GM12875 (cell line): ENCODE measurements at regions not wholly inside any gene's neighbourhood (a gene's known extent, or its start where the extent isn't known, plus 50 kb on each side); places are given as distances from the start of the nearest gene placed in this dataset.
A peak's percentile ranks its signal among the peaks of the same experiment; 100 is the strongest.
"Not testable (repeated sequence)": the region's sequence is repeated elsewhere in the genome, so short reads cannot be mapped to it uniquely, and the experiment has no call there.

Source experiments
- H3K4me3 ChIP-seq: one replicate; pipeline ENCODE4 v1.5.1; 2011; ENCODE audit warnings: low read depth, low read length, control low read depth
- CTCF ChIP-seq: IDR thresholded peaks from 2 replicates; pipeline ENCODE4 v1.5.1; 2011; ENCODE audit warnings: low read depth, mild to moderate bottlenecking, control low read depth, inconsistent platforms, low read length, moderate library complexity, borderline replicate concordance; ENCODE audit not compliant: insufficient read depth

DNA sequence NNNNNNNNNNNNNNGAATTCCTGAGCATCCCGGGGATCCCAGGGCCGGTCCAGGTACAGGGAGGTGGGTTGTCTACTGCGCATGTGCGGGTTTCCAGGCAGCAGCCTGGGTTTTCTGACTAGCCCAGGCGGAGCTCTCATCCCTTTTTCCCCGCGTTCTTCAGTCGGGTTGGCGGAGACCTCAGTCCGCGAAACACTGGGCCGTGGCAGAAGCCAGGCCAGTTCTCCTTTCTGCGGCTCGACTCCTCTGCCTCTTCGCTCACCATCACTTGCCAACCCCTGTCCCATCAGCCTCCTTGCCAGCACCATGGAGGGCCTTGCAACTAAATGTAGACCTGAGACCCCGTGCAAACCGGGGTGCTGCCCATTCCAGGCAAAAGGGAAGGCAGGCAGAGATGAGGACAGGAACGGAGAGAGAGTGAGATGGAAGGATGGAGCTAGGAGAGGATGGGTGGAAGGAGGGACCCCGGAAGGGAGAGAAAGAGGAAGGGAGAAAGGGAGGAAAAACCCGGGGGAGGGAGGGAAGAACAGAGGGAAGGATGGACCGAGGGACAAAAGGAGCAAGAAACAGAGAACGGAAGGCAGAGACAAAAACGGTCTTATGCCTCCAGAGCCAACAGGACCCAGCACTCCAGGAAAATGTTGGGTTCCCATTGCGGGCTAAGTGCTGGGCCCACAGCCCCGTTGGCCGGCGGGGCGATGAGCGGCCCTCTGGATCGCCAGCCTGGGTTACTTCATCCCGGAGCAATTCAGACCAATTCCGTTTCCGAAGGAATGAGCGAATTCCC is 445.4 kb upstream of the DEFB115 start:
- no peak for TF ChIP-seq CTCF
- H3K4me3 ChIP-seq = peak overlapping the region; percentile 25

DNA sequence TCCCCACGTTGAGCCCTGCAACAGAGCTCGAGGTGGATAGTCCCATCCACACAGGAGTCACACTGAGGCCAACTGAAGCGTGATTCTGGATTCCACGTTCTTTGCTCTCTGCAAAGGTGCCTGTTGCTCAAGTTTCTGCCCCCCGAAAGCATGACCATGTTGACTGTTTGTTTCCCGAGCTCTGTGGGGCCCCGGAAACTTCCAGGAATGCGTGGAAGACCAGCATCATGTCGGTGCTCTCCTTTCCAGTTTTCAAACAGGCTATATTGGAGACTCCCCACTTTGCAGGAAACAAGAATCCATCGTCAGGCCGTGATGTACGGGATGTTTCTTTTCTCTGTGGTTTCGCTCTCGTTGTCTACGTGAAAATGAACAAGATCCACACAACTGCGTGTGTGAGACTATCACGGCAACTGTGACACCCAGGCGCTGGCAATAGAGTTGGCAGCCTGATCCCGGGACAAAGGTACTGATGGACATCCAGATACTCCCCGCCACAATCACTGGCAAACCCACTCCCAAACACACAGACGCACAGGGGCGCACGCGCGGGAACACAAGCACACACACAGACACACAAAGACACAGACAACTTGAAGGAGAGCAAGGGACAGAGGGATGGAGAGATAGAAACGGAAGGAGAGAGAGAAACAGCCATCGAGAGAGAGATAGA is 444.6 kb upstream of the DEFB115 start:
- H3K4me3 ChIP-seq = no peak overlapping the region
- TF ChIP-seq CTCF = no peak

DNA sequence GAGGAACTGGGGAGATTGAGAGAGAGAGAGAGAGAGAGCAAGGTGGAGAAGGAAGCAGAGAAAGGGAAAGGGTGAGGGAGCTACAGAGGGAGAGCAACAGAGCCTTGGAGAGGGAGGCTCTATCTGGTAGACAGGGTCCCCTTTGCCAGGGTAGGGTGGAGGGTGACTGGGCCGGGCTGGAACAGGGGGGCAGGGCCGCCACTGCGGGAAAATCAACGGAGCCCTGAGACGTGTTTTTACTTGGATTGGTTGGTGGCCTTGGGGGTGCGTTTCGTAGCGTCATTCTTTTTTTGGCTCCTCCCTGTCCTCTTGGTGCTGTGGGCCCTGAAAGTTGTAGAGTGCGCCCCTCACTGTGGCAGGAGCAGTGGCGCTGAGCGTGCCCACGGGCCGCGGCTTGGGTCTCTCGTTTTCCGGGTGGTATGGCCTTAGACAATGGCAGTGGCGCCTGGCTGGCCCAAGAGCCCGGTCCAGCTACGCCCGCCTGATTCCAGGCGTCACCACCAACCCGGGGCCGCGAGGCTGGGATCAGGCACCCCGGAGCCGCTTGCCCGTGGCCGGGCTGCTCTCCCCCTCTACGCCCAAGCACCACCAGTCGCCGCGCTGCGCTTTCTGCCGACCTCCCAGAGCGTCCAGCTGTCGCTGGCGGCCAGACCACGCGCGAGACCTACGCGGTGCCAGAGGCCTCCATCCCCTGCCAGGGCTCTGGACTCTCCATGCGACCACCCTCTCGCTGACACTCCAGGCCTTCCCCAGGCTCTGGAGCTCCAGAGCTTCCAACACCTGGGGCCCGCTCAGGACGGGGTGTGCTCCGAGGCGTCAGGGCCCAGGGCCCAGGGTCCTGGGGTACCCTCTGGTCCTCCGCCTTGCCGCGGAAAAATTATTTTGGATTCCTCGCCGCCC is 443.8 kb upstream of the DEFB115 start:
- not testable (repeated sequence) for H3K4me3 ChIP-seq

DNA sequence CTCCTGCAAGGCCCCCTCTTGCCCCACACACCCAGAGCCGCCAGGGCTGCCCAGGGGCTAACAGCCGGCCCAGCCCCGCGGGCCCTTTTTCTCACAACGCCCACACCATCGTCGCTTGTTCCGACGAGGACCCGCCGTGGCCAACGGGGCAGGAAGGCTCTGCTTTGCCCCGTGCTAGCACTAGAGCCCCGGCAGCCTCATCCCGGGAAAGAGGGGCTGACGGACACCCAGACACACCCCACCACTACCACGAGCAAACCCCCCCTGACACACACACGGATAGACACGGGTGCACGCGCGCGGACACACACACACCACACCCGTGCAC is 443.2 kb upstream of the DEFB115 start:
- H3K4me3 ChIP-seq = not testable (repeated sequence)

- not testable (repeated sequence) for H3K4me3 ChIP-seq
These were observed 442.4 kb upstream of the DEFB115 start for GRCh38 chr20:30815027-30815576.

DNA sequence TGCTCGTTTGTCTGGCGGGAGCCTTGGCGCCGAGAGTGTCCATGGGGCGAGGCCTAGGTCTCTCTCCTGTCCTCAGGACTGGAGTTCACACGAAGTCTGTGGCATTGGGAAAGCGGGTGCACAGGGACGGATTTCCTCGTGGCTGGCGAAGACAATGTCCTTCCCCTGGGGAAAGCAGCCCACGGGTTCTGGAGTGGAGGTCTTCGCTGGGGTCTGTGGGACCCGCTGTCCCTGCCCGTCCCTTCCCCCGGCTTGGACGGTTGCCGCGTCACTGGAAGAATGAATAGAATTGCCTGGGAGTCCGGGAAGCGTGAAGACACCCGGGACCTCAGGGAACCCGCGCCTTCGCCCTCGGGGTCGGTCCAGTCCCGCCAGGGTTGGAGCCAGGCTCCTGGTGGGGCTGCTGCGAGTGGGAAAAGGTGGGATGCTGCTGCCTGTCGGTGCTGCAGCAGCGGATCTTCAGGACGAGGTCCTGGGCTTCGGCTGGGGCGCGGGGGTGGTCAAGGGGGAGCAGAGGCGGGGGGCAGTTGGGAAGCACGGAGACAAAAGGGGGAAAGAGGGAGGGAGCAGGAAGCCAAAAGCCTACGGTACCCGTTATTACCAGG is 441.8 kb upstream of the DEFB115 start:
- TF ChIP-seq CTCF = no peak
- no peak overlapping the region for H3K4me3 ChIP-seq

DNA sequence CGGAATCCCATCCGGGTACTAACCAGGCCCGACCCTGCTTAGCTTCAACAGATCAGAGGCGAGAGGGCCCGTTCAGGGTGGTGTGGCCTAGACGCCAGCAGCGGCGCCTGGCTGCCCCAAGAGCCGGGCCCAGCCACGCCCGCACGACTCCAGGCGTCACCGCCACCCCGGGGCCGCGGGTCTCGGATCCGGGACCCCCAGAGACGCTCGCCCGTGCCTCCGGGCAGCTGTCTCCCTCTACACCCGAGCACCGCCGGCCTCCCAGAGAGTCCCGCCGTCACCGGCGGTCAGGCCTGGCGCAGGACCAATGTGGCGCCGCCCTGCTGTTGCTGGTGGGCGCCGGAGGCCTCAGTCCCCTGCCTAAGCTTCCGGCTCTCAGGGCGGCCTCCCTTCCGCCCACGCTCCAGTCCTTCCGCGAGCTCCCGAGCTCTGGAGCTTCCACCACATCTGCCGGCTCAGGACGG is 441.2 kb upstream of the DEFB115 start:
- peak overlapping the region; percentile 10 for H3K4me3 ChIP-seq
- TF ChIP-seq CTCF = no peak

DNA sequence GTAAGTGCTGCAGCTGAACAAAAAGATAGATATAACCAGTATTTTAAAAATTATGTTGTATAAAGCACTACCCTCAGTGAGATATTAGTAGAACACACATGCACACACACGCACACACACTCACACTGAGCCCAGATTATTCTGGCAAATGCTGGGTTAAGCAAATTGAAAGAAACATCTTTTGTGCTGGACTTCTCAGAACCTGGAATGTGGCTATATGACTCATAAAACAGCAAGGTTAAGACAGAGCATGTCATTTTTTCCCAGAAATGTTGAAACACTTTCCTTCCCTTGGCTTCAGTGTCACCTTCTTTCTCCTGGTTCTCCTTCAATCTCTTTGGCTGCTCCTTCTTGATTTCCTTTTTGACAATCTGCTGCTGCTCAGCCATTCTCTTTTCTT is 435.8 kb upstream of the DEFB115 start:
- not testable (repeated sequence) for H3K4me3 ChIP-seq

GRCh38 chr20:30824666-30825065 is 432.8 kb upstream of the DEFB115 start:
- H3K4me3 ChIP-seq = not testable (repeated sequence)

DNA sequence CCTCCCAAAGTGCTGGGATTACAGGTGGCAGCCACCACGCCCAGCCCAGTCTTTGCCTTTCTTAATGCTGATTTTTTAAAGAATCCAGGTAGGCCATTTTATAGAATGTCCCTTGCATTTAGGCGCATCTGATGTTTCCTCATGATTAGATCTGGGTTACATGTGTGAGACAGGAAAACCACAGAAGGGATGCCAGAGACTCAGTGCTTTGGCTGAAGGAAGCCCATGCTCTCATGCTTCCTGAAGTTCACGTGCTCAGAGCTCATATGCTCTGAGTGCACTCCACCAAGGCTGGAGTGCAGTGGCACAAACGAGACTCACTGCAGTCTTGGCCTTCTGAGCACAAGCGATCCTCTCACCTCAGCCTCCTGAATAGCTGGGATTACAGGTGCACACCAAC is 411.5 kb upstream of the DEFB115 start:
- H3K4me3 ChIP-seq = not testable (repeated sequence)

- H3K4me3 ChIP-seq = not testable (repeated sequence)
These were observed 389.2 kb upstream of the DEFB115 start for GRCh38 chr20:30868271-30868670.

- not testable (repeated sequence) for H3K4me3 ChIP-seq
These were observed 386.3 kb upstream of the DEFB115 start for GRCh38 chr20:30871127-30871526.

DNA sequence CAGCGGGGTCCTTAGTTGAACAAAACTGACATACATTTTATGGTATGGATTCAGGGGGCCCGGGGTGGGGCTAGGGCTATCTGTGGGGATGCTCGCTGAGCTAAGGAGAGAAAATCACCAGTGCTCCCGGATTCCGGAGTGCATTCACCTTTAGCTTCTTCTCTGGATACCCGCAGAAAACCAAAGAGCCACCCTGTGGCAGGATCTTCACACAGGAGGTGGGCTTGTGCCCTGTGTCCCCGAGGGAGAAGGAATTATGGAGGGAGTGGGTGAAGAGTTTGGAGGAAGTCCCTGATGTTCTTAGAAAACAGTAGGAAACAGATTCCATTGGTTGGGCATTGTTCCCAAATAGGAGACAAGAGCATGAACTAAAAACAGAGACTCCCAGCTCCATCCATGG is 385.2 kb upstream of the DEFB115 start:
- H3K4me3 ChIP-seq = not testable (repeated sequence)

DNA sequence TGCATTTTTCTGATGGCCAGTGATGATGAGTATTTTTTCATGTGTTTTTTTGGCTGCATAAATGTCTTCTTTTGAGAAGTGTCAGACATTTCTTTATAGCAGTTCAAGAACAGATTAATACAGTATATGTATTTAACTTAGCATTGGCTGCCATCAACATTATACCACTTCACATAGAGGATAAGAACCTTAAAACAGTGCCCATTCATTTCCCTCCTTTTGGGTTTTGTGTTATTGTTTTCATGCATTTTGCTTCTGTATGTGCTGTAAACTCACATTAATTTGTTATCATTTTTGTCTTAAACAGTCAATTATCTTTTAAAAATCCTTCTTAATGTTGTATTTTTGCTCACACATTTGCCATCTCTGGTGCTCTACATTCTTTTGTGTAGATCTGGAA is 381.6 kb upstream of the DEFB115 start:
- H3K4me3 ChIP-seq = not testable (repeated sequence)
